ENCODE measurements at regions not wholly inside any gene's neighbourhood (a gene's known extent, or its start where the extent isn't known, plus 50 kb on each side); places are given as distances from the start of the nearest gene placed in this dataset.

DNA sequence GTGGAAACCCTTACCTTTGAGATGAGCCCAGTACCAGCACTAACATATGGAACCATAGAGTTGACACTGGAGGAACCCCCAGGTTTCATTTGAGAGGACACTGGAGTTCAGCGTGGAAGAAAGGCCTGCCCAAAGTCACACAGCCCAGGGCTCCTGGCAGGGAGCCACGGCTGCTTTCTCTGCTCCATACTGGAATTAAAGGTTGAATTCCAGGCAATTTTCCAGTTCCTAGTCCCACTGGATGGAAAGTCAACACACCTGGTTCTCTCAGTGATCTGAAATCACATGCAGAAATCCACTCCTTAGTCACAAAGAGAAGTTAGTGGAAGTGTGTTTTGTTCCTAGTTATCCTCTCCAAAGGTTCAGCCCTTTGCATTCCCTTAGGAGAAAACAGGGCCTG is 336.1 kb upstream of the SKOR2 start:
- TF ChIP-seq, protein P1, sequence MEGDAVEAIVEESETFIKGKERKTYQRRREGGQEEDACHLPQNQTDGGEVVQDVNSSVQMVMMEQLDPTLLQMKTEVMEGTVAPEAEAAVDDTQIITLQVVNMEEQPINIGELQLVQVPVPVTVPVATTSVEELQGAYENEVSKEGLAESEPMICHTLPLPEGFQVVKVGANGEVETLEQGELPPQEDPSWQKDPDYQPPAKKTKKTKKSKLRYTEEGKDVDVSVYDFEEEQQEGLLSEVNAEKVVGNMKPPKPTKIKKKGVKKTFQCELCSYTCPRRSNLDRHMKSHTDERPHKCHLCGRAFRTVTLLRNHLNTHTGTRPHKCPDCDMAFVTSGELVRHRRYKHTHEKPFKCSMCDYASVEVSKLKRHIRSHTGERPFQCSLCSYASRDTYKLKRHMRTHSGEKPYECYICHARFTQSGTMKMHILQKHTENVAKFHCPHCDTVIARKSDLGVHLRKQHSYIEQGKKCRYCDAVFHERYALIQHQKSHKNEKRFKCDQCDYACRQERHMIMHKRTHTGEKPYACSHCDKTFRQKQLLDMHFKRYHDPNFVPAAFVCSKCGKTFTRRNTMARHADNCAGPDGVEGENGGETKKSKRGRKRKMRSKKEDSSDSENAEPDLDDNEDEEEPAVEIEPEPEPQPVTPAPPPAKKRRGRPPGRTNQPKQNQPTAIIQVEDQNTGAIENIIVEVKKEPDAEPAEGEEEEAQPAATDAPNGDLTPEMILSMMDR (IDR thresholded peaks at IDR 0.05) = no peak
- TF ChIP-seq POLR2AphosphoS5 (IDR thresholded peaks at IDR 0.05; ENCODE audit: low read depth, low read length) (no peak), SIN3A (IDR thresholded peaks at IDR 0.05; ENCODE audit: borderline replicate concordance, insufficient read depth, low read depth, low read length) (no peak)
- TF ChIP-seq, protein P2, sequence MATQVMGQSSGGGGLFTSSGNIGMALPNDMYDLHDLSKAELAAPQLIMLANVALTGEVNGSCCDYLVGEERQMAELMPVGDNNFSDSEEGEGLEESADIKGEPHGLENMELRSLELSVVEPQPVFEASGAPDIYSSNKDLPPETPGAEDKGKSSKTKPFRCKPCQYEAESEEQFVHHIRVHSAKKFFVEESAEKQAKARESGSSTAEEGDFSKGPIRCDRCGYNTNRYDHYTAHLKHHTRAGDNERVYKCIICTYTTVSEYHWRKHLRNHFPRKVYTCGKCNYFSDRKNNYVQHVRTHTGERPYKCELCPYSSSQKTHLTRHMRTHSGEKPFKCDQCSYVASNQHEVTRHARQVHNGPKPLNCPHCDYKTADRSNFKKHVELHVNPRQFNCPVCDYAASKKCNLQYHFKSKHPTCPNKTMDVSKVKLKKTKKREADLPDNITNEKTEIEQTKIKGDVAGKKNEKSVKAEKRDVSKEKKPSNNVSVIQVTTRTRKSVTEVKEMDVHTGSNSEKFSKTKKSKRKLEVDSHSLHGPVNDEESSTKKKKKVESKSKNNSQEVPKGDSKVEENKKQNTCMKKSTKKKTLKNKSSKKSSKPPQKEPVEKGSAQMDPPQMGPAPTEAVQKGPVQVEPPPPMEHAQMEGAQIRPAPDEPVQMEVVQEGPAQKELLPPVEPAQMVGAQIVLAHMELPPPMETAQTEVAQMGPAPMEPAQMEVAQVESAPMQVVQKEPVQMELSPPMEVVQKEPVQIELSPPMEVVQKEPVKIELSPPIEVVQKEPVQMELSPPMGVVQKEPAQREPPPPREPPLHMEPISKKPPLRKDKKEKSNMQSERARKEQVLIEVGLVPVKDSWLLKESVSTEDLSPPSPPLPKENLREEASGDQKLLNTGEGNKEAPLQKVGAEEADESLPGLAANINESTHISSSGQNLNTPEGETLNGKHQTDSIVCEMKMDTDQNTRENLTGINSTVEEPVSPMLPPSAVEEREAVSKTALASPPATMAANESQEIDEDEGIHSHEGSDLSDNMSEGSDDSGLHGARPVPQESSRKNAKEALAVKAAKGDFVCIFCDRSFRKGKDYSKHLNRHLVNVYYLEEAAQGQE (IDR thresholded peaks at IDR 0.05; ENCODE audit: insufficient read depth in 1 of 2, low read depth in 2 of 2, low read length in 1 of 2) = no peak

Data from Panc1 (cell line).